ENCODE measurements at regions not wholly inside any gene's neighbourhood (a gene's known extent, or its start where the extent isn't known, plus 50 kb on each side); places are given as distances from the start of the nearest gene placed in this dataset.

DNA sequence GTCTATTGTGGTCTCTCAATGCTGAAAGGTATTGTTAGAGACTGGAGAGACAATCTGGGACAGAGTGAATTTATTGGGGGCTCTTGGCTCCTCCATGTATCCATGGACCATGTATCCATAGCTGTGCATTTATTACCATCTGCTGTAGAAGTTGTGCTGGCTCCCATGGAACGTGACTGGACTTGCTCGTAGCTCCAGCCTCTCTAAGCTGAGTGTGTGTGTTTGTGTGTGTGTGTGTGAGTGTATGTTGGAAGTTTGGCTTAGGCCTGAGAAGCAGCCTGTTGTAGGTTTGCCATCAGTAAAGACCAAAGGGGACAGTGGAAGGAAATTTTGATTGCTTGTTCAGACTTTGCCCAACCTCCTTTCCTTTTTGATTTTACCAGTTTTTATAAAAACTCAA, 105.7 kb upstream of the USP24 start:
- 97% methylated on average over 2 of the region's 2 CpGs for WGBS

DNA sequence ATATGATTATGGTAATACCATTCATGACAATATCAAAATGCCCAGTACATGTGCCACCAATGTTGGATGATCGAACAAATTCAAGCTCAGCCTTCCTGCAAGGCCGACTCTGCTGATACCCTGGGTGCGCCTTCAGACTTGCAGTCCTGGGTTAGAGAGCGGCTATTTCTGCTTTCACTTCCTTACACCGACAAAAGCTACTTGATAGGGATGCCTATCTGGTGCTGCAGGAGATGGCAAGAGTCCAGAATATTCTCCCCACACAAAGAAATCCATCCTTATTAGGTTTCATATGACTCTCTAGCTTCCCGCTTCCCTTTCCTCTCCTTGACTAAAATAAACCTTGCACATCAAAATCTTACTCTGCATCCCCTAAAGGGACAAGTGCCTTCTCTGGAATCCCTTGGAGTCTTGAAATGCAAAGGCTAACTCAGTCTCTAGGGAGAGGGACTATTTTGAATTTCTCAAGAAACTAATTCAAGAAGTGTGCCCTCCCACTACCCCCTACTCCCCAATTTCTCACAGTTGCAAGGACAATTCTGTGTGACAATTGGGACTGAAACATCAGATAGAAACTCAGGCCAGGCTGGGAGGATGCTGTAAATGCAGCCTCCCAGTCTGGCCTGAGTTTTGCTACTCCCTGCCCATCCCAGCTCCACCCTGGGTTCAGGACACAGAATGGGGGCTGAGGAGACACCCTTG, 103.1 kb upstream of the USP24 start:
- WGBS = 42% methylated on average over 6 of the region's 6 CpGs

More for the DNA sequence above, 105.7 kb upstream of the USP24 start:
- intact Hi-C loops (cut with DNase I) = no loop called here
- Histone ChIP-seq H3K4me3 (ENCODE audit: low read length) (no peak overlapping the region), H3K4me1 (ENCODE audit: control insufficient read depth, insufficient read depth, low read length) (peaks cover 2% of the 10 kb centered on the region), H3K9me3 (ENCODE audit: control insufficient read depth, low read length) (no peaks in the 10 kb centered on the region), H3K27ac (ENCODE audit: low read length) (no peak overlapping the region), H3K27me3 (ENCODE audit: control insufficient read depth, insufficient read depth) (no peaks in the 10 kb centered on the region)
- no peak for ATAC-seq
- DNase-seq = no peak

DNA sequence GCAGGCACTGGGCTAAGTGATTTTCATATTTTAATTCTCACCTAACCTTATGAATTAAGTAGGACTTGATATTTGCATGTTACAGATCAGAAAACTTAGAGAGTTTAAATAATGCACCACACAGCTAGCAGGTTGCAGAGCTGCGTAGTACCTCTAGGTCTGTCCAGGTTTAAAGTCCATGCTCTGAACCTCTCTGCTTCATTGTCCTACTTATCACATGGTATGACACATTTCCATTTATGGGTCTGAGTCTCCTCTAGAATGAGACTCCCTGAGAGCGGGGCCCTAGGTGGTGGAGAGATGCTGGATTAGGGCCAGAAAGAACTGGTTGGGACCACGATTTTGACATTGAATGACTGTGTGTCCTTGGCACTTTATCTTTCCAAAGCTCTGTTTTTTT, 102.5 kb upstream of the USP24 start:
- DNase-seq = no peak
- H3K27ac ChIP-seq (ENCODE audit: low read length) = peak overlapping the region; percentile 59
- 54% methylated on average over 3 of the region's 3 CpGs for WGBS

More for the DNA sequence above, 103.1 kb upstream of the USP24 start:
- ATAC-seq (peak; percentile 76 to 87), DNase-seq (no peak)
- H3K4me3 ChIP-seq (ENCODE audit: low read length) = no peak overlapping the region
- intact Hi-C loops (cut with DNase I) = no loop called here
- H3K27me3 ChIP-seq (ENCODE audit: control insufficient read depth, insufficient read depth) = no peaks in the 10 kb centered on the region
- H3K27ac ChIP-seq (ENCODE audit: low read length) = peak overlapping the region; percentile 64
- peaks cover 2% of the 10 kb centered on the region for H3K4me1 ChIP-seq (ENCODE audit: control insufficient read depth, insufficient read depth, low read length)
- no peaks in the 10 kb centered on the region for H3K9me3 ChIP-seq (ENCODE audit: control insufficient read depth, low read length)

DNA sequence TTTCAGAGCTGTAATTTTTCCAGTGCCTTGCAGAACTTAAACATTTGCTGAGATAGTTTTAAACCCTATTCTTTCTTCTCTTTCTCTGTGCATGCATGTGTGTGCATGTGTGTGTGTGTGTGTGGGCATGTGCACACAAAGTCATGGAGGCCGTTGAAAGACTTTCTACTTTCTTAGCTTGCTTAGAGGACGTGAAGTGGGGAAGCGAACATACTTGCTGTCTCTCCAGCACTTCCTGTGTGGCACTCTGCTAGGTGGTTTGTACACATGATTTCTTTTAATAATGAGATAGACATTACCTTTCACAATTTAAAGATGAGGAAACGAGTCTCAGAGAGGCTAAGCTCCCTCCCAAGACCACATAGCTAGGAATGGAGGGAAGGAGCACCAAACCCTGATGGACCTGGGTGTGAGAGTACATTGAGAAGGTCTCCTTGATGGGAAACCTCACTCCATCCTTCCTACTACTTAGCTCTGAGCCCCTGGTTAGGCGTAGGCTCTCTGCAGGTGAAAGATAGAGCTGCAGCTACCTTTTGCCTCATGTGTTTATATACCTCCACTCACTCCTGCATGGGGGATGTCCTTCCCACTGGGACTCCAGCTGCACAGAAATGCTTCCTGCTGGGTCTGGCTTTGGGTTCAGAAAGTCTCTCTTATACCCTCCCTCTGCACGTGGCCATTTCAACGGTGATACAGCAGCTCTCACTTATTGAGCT, 101.9 kb upstream of the USP24 start:
- WGBS = 75% methylated on average over 7 of the region's 7 CpGs
- intact Hi-C loops (cut with DNase I) = no loop called here
- Histone ChIP-seq H3K27me3 (ENCODE audit: control insufficient read depth, insufficient read depth) (no peaks in the 10 kb centered on the region), H3K9me3 (ENCODE audit: control insufficient read depth, low read length) (no peaks in the 10 kb centered on the region), H3K27ac (ENCODE audit: low read length) (peak overlapping the region; percentile 59), H3K4me1 (ENCODE audit: control insufficient read depth, insufficient read depth, low read length) (peaks cover 2% of the 10 kb centered on the region), H3K4me3 (ENCODE audit: low read length) (no peak overlapping the region)
- no peak for DNase-seq
- no peak for ATAC-seq

More for the DNA sequence above, 102.5 kb upstream of the USP24 start:
- intact Hi-C loops (cut with DNase I) = no loop called here
- Histone ChIP-seq H3K9me3 (ENCODE audit: control insufficient read depth, low read length) (no peaks in the 10 kb centered on the region), H3K4me1 (ENCODE audit: control insufficient read depth, insufficient read depth, low read length) (peaks cover 2% of the 10 kb centered on the region), H3K27me3 (ENCODE audit: control insufficient read depth, insufficient read depth) (no peaks in the 10 kb centered on the region), H3K4me3 (ENCODE audit: low read length) (no peak overlapping the region)
- peak in 1 of 2 donors; percentile 53 for ATAC-seq

DNA sequence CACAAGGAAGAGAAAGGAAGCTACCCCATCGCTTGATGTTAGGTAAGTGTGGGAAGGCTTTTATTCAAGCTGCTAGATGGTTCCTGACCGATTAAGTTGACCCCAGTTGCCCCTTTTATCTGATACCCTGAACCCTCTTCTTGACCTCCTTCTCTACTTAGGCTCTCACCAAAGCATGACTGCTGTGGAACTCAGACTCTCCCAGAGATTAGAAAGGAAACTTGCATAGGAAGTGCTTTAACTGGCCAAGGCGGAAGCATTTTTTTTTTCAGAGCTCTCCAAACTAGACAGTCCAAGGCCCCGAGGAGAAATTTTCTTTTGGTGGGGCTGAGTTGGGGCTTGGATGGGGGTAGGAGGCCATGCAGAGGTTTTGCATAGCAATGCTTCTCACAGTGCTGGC, 101.3 kb upstream of the USP24 start:
- WGBS = 44% methylated on average over 4 of the region's 4 CpGs
- DNase-seq (no peak), ATAC-seq (peak in 1 of 2 donors; percentile 60)
- Histone ChIP-seq H3K27ac (ENCODE audit: low read length) (no peak overlapping the region), H3K4me3 (ENCODE audit: low read length) (no peak overlapping the region), H3K27me3 (ENCODE audit: control insufficient read depth, insufficient read depth) (no peaks in the 10 kb centered on the region), H3K9me3 (ENCODE audit: control insufficient read depth, low read length) (no peaks in the 10 kb centered on the region), H3K4me1 (ENCODE audit: control insufficient read depth, insufficient read depth, low read length) (peaks cover 2% of the 10 kb centered on the region)
- intact Hi-C loops (cut with DNase I) = no loop called here

DNA sequence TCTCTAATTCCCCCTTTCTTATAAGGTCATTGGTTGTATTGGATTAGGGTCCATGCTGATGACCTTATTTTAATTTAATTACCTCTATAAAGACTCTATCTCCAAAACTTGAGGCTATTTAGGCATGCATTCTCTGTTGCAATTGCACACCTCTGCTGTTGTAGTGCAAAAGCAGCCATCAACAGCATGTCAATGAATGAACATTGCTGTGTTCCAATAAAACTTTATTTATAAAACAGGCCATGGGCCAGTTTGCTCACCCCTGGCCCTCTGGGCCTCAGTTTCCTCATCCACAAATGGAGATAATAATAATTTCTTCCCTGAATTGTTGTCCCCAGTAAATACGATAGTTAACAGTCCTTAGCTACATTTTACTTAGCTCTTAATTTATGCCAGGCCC, 100.4 kb upstream of the USP24 start:
- intact Hi-C loops (cut with DNase I) = no loop called here
- H3K27me3 ChIP-seq (ENCODE audit: control insufficient read depth, insufficient read depth) = no peaks in the 10 kb centered on the region
- no peak overlapping the region for H3K4me3 ChIP-seq (ENCODE audit: low read length)
- no peak overlapping the region for H3K27ac ChIP-seq (ENCODE audit: low read length)
- WGBS = 94% methylated on average over 1 of the region's 1 CpG
- H3K9me3 ChIP-seq (ENCODE audit: control insufficient read depth, low read length) = no peaks in the 10 kb centered on the region
- H3K4me1 ChIP-seq (ENCODE audit: control insufficient read depth, insufficient read depth, low read length) = peaks cover 2% of the 10 kb centered on the region
- DNase-seq = no peak
- no peak for ATAC-seq

DNA sequence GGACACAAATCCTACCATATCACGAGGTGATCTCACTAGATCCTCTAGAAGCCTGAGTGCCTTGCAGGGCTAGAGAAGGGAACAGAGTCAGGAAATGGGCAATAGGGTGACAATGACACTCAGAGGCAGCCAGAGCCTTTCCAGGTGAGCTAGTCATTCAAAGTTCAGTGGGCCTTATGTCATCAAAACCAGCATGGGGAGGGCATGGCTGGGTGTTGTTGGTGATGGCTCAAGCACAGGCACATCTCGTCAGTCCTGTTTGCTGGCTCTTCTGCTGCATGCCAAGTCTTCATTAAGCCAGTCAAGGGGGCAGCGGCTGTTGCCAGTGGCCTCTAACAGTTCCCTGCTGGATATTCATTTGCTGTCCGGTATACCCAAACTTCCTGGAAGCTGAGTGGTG, 99.6 kb upstream of the USP24 start:
- no peaks in the 10 kb centered on the region for H3K27me3 ChIP-seq (ENCODE audit: control insufficient read depth, insufficient read depth)
- ATAC-seq (no peak), DNase-seq (no peak)
- no peak overlapping the region for H3K4me3 ChIP-seq (ENCODE audit: low read length)
- 97% methylated on average over 4 of the region's 4 CpGs for WGBS
- no peaks in the 10 kb centered on the region for H3K9me3 ChIP-seq (ENCODE audit: control insufficient read depth, low read length)
- H3K4me1 ChIP-seq (ENCODE audit: control insufficient read depth, insufficient read depth, low read length) = peaks cover 2% of the 10 kb centered on the region
- intact Hi-C loops (cut with DNase I) = no loop called here
- H3K27ac ChIP-seq (ENCODE audit: low read length) = no peak overlapping the region

DNA sequence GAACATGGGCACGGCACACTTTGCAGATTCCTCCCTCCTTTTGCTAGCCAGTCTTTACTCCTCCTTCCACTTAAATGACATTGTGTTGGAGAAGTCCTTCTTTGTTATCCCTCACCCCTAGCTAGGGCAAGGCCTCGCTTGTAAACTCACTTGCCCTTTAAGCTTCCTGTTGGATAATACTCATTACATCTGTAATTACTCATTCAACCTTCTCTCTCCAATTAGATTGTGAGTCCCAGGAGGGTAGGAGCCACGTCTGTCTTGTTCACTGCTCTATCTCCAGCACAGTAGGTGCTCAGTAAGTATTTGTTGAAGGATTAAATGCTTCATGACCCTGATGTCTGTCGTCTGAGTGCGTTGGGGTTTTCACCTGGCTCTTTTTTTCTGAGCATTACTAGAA, 98.7 kb upstream of the USP24 start:
- DNase-seq (no peak), ATAC-seq (no peak)
- no peak overlapping the region for H3K27ac ChIP-seq (ENCODE audit: low read length)
- H3K4me3 ChIP-seq (ENCODE audit: low read length) = no peak overlapping the region
- WGBS = 70% methylated on average over 5 of the region's 5 CpGs
- peaks cover 2% of the 10 kb centered on the region for H3K4me1 ChIP-seq (ENCODE audit: control insufficient read depth, insufficient read depth, low read length)
- H3K9me3 ChIP-seq (ENCODE audit: control insufficient read depth, low read length) = no peaks in the 10 kb centered on the region
- intact Hi-C loops (cut with DNase I) = no loop called here
- H3K27me3 ChIP-seq (ENCODE audit: control insufficient read depth, insufficient read depth) = no peaks in the 10 kb centered on the region

DNA sequence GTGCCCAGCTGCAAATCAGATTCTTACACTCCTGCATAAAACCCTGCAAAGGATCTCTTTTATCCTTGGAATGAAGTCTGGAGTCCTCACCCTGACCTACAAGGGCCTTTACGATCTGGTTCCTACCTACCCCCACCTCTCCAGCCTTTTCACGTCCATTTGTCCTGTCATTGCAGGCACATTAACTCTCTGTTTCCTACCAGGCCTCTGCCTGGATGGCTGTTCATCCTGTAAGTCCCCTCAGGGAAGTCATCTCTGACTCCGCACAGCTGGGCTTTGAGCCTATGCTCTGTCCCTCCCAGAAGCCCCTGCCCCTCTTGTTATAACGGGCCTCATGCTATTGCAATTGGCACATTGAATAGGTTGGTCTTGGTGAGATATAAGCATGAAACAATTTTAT, 96.8 kb upstream of the USP24 start:
- intact Hi-C loops (cut with DNase I) = no loop called here
- 92% methylated on average over 4 of the region's 4 CpGs for WGBS
- Histone ChIP-seq H3K4me3 (ENCODE audit: low read length) (no peak overlapping the region), H3K27me3 (ENCODE audit: control insufficient read depth, insufficient read depth) (no peaks in the 10 kb centered on the region), H3K9me3 (ENCODE audit: control insufficient read depth, low read length) (no peaks in the 10 kb centered on the region), H3K4me1 (ENCODE audit: control insufficient read depth, insufficient read depth, low read length) (no peaks in the 10 kb centered on the region), H3K27ac (ENCODE audit: low read length) (no peak overlapping the region)
- ATAC-seq (no peak), DNase-seq (no peak)

DNA sequence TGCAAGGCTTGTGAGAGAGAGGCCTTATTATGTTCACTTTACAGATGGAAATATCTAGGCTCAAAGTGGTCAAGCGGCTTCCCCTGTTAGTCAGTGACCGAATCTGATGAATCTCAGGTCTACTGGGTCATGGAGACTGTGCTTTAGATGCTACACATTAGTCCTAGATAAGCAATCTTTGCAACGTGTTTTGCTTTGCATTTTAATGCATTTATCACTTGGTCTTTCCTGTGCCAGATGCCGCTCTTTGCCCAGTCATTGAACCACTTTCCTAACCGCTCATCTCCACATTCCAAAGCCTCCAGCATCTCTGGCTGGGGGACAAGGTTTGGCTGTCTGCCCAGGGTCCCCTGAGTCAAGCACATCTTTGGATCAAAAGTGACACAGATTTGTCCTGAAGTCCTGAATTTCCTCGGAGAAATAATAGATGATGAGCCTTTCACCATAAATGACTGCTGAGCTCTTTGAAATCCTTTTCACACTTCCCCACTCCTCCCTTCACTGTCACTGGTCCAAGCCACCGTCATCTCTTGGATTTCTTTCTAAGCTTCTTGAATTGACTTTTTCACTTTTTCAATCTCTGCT, 96.0 kb upstream of the USP24 start:
- H3K4me1 ChIP-seq (ENCODE audit: control insufficient read depth, insufficient read depth, low read length) = no peaks in the 10 kb centered on the region
- no peaks in the 10 kb centered on the region for H3K9me3 ChIP-seq (ENCODE audit: control insufficient read depth, low read length)
- H3K4me3 ChIP-seq (ENCODE audit: low read length) = no peak overlapping the region
- intact Hi-C loops (cut with DNase I) = no loop called here
- DNase-seq = no peak
- no peaks in the 10 kb centered on the region for H3K27me3 ChIP-seq (ENCODE audit: control insufficient read depth, insufficient read depth)
- H3K27ac ChIP-seq (ENCODE audit: low read length) = no peak overlapping the region
- WGBS = 47% methylated on average over 7 of the region's 7 CpGs
- ATAC-seq = no peak

DNA sequence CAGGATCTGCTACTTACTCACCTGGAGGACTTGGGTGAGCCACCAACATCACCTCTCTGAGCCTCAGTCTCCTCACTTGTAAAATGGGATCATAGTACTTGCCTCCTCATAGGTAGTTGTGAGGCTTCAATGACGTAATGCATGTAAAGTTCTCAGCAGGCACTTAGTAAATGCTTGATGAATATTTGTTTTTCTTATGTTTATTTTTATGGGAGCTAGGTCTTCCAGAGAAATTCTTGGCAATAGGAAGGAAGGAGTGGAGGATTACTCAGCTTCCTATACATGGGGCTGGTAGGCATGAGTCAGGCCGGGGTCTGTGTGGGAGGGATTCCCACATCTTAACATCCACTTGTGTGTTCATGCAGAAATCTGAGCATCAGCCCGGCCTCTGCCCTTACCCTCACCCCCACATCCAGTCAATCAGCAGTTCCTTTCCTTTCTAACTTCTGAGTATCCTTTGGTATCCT, 95.4 kb upstream of the USP24 start:
- H3K27me3 ChIP-seq (ENCODE audit: control insufficient read depth, insufficient read depth) = no peaks in the 10 kb centered on the region
- H3K9me3 ChIP-seq (ENCODE audit: control insufficient read depth, low read length) = no peaks in the 10 kb centered on the region
- DNase-seq = no peak
- ATAC-seq = peak in 1 of 2 donors; percentile 70
- intact Hi-C loops (cut with DNase I) = no loop called here
- no peak overlapping the region for H3K27ac ChIP-seq (ENCODE audit: low read length)
- 64% methylated on average over 3 of the region's 3 CpGs for WGBS
- H3K4me3 ChIP-seq (ENCODE audit: low read length) = no peak overlapping the region
- no peaks in the 10 kb centered on the region for H3K4me1 ChIP-seq (ENCODE audit: control insufficient read depth, insufficient read depth, low read length)

Data from right cardiac atrium (tissue), 5 donors.